ENCODE measurements at regions not wholly inside any gene's neighbourhood (a gene's known extent, or its start where the extent isn't known, plus 50 kb on each side); places are given as distances from the start of the nearest gene placed in this dataset.
A peak's percentile ranks its signal among the peaks of the same experiment; 100 is the strongest.

DNA sequence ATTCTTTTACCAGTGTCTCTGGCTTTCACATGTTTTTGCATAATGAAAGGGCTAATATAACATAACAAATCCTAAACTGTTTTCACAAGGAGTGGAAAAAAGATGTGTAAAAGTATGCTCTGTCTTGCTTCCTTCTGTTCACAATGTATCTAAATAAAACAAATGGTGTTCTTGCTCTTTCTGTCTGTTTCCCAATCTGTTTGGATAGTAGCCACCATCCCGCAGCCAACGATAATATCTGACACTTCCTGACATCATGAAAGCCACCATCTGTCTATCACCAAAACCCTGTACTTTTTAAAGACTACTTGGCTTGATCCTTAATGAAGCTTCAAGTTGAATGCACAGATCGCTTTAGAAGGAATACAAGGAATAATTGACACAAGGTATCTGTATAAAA is 246.2 kb downstream of the ETV1 start:
- no peak overlapping the region for H3K4me3 ChIP-seq
- intact Hi-C loops (cut with DNase I) = loop anchor here in 6 of 10 donors (5.0 to 10.0 kb wide), 4 partner anchors 216 to 461 kb away; no protein-coding TSS in a partner anchor
- TF ChIP-seq, protein P1, sequence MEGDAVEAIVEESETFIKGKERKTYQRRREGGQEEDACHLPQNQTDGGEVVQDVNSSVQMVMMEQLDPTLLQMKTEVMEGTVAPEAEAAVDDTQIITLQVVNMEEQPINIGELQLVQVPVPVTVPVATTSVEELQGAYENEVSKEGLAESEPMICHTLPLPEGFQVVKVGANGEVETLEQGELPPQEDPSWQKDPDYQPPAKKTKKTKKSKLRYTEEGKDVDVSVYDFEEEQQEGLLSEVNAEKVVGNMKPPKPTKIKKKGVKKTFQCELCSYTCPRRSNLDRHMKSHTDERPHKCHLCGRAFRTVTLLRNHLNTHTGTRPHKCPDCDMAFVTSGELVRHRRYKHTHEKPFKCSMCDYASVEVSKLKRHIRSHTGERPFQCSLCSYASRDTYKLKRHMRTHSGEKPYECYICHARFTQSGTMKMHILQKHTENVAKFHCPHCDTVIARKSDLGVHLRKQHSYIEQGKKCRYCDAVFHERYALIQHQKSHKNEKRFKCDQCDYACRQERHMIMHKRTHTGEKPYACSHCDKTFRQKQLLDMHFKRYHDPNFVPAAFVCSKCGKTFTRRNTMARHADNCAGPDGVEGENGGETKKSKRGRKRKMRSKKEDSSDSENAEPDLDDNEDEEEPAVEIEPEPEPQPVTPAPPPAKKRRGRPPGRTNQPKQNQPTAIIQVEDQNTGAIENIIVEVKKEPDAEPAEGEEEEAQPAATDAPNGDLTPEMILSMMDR (IDR thresholded peaks at IDR 0.05) = no peak
- no peak for DNase-seq
- H3K27me3 ChIP-seq = no peaks in the 10 kb centered on the region
- ATAC-seq = peak in 2 of 8 donors; percentile 48 to 52
- H3K4me1 ChIP-seq = peaks cover 0 to 16% (median 10%) of the 10 kb centered on the region in 9 donors
- H3K27ac ChIP-seq = no peak overlapping the region
- no peaks in the 10 kb centered on the region for H3K36me3 ChIP-seq
- 33 to 38% methylated on average over 3 of the region's 3 CpGs for WGBS, 2 donors
- H3K9me3 ChIP-seq = no peaks in the 10 kb centered on the region

- no peaks in the 10 kb centered on the region for H3K36me3 ChIP-seq
- no peak overlapping the region for H3K4me3 ChIP-seq
- no peak overlapping the region for H3K27ac ChIP-seq
- TF ChIP-seq, protein P1 (IDR thresholded peaks at IDR 0.05) = no peak
- 96 to 100% methylated on average over 1 of the region's 1 CpG for WGBS, 2 donors
- DNase-seq (no peak), ATAC-seq (no peak)
- H3K9me3 ChIP-seq = no peaks in the 10 kb centered on the region
- intact Hi-C loops (cut with DNase I) = loop anchor here in 5 of 10 donors (10.0 kb wide), 2 partner anchors 221 to 461 kb away; no protein-coding TSS in a partner anchor
- H3K4me1 ChIP-seq = peaks cover 0 to 16% (median 10%) of the 10 kb centered on the region in 9 donors
- H3K27me3 ChIP-seq = no peaks in the 10 kb centered on the region
Observed at GRCh38 chr7:13745530-13745929, 243.9 kb downstream of the ETV1 start.

GRCh38 chr7:13748998-13749397 is 240.5 kb downstream of the ETV1 start:
- Histone ChIP-seq H3K27me3 (no peaks in the 10 kb centered on the region), H3K36me3 (no peaks in the 10 kb centered on the region), H3K9me3 (no peaks in the 10 kb centered on the region), H3K4me1 (no peaks in the 10 kb centered on the region), H3K27ac (no peak overlapping the region), H3K4me3 (no peak overlapping the region)
- intact Hi-C loops (cut with DNase I) = loop anchor here in 5 of 10 donors (10.0 kb wide), 2 partner anchors 224 to 464 kb away; no protein-coding TSS in a partner anchor
- WGBS, 2 donors = 53 to 71% methylated on average over 6 of the region's 6 CpGs
- DNase-seq = no peak
- TF ChIP-seq, protein P1 (IDR thresholded peaks at IDR 0.05) = no peak
- no peak for ATAC-seq

- no peak overlapping the region for H3K4me3 ChIP-seq
- no peak overlapping the region for H3K27ac ChIP-seq
- TF ChIP-seq, protein P1 (IDR thresholded peaks at IDR 0.05) = no peak
- ATAC-seq (no peak), DNase-seq (no peak)
- no peaks in the 10 kb centered on the region for H3K36me3 ChIP-seq
- 88 to 89% methylated on average over 3 of the region's 3 CpGs for WGBS, 2 donors
- H3K9me3 ChIP-seq = no peaks in the 10 kb centered on the region
- no peaks in the 10 kb centered on the region for H3K27me3 ChIP-seq
- H3K4me1 ChIP-seq = no peaks in the 10 kb centered on the region
- intact Hi-C loops (cut with DNase I) = loop anchor here in 5 of 10 donors (10.0 kb wide), 2 partner anchors 225 to 465 kb away; no protein-coding TSS in a partner anchor
Observed at GRCh38 chr7:13749636-13750035, 239.8 kb downstream of the ETV1 start.

All from heart right ventricle (tissue), 16 donors.